SK-N-SH treated with all-trans-retinoic acid at 6 μM for 48 hours (cell line): ENCODE measurements at regions not wholly inside any gene's neighbourhood (a gene's known extent, or its start where the extent isn't known, plus 50 kb on each side); places are given as distances from the start of the nearest gene placed in this dataset.

ENCODE experiments used
- ATAC-seq: fragments of 200-7000 bp; cut with Tn5 transposase; 3 replicates; pipeline ENCODE4 v1.9.1; 2020; ENCODE audit warnings: mild to moderate bottlenecking, moderate library complexity
- ARNTL ChIP-seq: fragments of 450-650 bp; formaldehyde crosslinking; IDR thresholded peaks from 2 replicates; pipeline ENCODE4 v1.5.0; 2020; ENCODE audit warnings: low read depth, mild to moderate bottlenecking, moderate library complexity, borderline replicate concordance
- BACH2 ChIP-seq: fragments of 250-450 bp; sonication (Bioruptor Pico); IDR thresholded peaks from 2 replicates; pipeline ENCODE4 v1.9.0; 2021; ENCODE audit warnings: mild to moderate bottlenecking, borderline replicate concordance
- CREB5 ChIP-seq: fragments of 250-450 bp; sonication (Bioruptor Pico); IDR thresholded peaks from 2 replicates; pipeline ENCODE4 v1.5.1; 2020; ENCODE audit warnings: low read depth, mild to moderate bottlenecking, moderate library complexity
- ESRRG ChIP-seq: fragments of 250-450 bp; sonication (Bioruptor Pico); IDR thresholded peaks from 2 replicates; pipeline ENCODE4 v1.6.1; 2021; ENCODE audit warnings: mild to moderate bottlenecking
- GLIS3 ChIP-seq: fragments of 250-450 bp; sonication (Bioruptor Pico); IDR thresholded peaks from 2 replicates; pipeline ENCODE4 v1.5.0; 2020; ENCODE audit warnings: mild to moderate bottlenecking, moderate library complexity
- ISL1 ChIP-seq: fragments of 250-450 bp; sonication (Bioruptor Pico); IDR thresholded peaks from 2 replicates; pipeline ENCODE4 v2.1.2; 2022; ENCODE audit warnings: mild to moderate bottlenecking, moderate library complexity
- PPARA ChIP-seq: fragments of 250-450 bp; sonication (Bioruptor Pico); IDR thresholded peaks from 2 replicates; pipeline ENCODE4 v1.5.0; 2020; ENCODE audit warnings: mild to moderate bottlenecking, borderline replicate concordance
- RARB ChIP-seq: fragments of 250-450 bp; sonication (Bioruptor Pico); IDR thresholded peaks from 2 replicates; pipeline ENCODE4 v1.8.0; 2021; ENCODE audit warnings: mild to moderate bottlenecking, moderate library complexity
- SNAI2 ChIP-seq: fragments of 250-450 bp; sonication (Bioruptor Pico); IDR thresholded peaks from 2 replicates; pipeline ENCODE4 v1.5.0; 2020; ENCODE audit warnings: mild to moderate bottlenecking, moderate library complexity
- TCF4 ChIP-seq: fragments of 250-450 bp; sonication (Bioruptor Pico); IDR thresholded peaks from 2 replicates; pipeline ENCODE4 v1.8.0; 2021; ENCODE audit warnings: mild to moderate bottlenecking, moderate library complexity, borderline replicate concordance
- TOX ChIP-seq: fragments of 250-450 bp; sonication (Bioruptor Pico); IDR thresholded peaks from 2 replicates; pipeline ENCODE4 v1.8.0; 2021; ENCODE audit warnings: mild to moderate bottlenecking, moderate library complexity, borderline replicate concordance
- TSHZ2 ChIP-seq: fragments of 250-450 bp; sonication (Bioruptor Pico); IDR thresholded peaks from 2 replicates; pipeline ENCODE4 v1.5.0; 2020; ENCODE audit warnings: mild to moderate bottlenecking, moderate library complexity
- ZC3H10 ChIP-seq: fragments of 250-450 bp; sonication (Bioruptor Pico); IDR thresholded peaks from 2 replicates; pipeline ENCODE4 v1.5.1; 2021; ENCODE audit warnings: mild to moderate bottlenecking, moderate library complexity
- ZFP3 ChIP-seq: fragments of 250-450 bp; sonication (Bioruptor Pico); IDR thresholded peaks from 2 replicates; pipeline ENCODE4 v1.5.0; 2020; ENCODE audit warnings: mild to moderate bottlenecking, moderate library complexity
- ZFP30 ChIP-seq: fragments of 450-650 bp; formaldehyde crosslinking; IDR thresholded peaks from 2 replicates; pipeline ENCODE4 v1.5.0; 2022; ENCODE audit warnings: mild to moderate bottlenecking, moderate library complexity
- ZNF565 ChIP-seq: fragments of 450-650 bp; formaldehyde crosslinking; conservative IDR thresholded peaks from 2 replicates; pipeline ENCODE4 v1.5.0; 2020; ENCODE audit warnings: low read depth, mild to moderate bottlenecking, moderate library complexity
- ZNF70 ChIP-seq: fragments of 450-650 bp; formaldehyde crosslinking; IDR thresholded peaks from 2 replicates; pipeline ENCODE4 v1.5.0; 2020; ENCODE audit warnings: mild to moderate bottlenecking, moderate library complexity
- ZNF8 ChIP-seq: fragments of 450-650 bp; formaldehyde crosslinking; IDR thresholded peaks from 2 replicates; pipeline ENCODE4 v1.5.0; 2020; ENCODE audit warnings: mild to moderate bottlenecking, moderate library complexity
- TF ChIP-seq, protein P1 (sequence below): fragments of 250-450 bp; sonication (Bioruptor Pico); IDR thresholded peaks from 2 replicates; pipeline ENCODE4 v1.5.1; 2021; ENCODE audit warnings: mild to moderate bottlenecking, moderate library complexity

DNA sequence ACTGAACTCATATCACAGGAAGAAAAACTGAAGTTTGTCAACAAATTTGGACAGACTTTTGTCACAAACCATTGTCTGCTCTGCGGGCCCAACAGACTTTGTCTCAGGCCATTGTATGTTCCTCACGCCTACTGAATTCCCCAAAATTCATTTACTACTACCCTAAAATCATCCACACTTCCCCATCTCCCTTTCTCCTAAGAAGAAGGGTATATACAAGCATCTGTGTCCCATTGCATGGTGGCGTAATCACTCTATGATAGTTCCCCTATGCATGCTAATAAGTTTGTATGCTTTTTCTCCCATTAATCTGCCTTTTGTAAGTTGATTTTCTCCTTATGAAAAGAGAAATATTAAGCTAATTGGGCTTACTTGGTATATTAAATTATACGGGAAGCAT is 54.9 kb upstream of the ATF3 start:
- no peak for ATAC-seq
- no peak for TF ChIP-seq ARNTL (CRISPR knock-in tag)
- TF ChIP-seq ZC3H10 (CRISPR knock-in tag): no peak
- no peak for TF ChIP-seq ZNF565 (CRISPR knock-in tag)
- TF ChIP-seq CREB5: no peak
- TF ChIP-seq RARB (CRISPR knock-in tag): no peak
- TF ChIP-seq ZNF70 (CRISPR knock-in tag): no peak
- no peak for TF ChIP-seq SNAI2 (CRISPR knock-in tag)
- TF ChIP-seq GLIS3 (CRISPR knock-in tag): no peak
- no peak for TF ChIP-seq ESRRG (CRISPR knock-in tag)

DNA sequence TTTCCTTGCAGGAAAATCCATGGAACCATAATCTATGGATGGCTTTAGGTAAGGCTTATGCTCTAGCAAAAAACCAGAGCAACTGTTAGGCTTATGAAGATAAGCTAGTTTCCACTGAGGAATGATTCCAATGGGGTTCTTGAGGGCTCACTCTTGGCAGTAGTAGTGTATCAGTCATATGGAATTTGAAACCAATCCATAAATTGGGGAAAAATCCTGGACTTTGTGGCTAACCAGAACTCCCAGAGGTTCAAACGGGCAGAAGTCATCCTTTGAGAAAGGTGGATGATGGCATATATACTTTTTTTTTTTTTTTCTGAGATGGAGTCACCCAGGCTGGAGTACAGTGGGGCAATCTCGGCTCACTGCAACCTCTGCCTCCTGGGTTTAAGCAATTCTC is 54.2 kb upstream of the ATF3 start:
- no peak for TF ChIP-seq ZNF565 (CRISPR knock-in tag)
- no peak for TF ChIP-seq ARNTL (CRISPR knock-in tag)
- no peak for TF ChIP-seq PPARA (CRISPR knock-in tag)
- TF ChIP-seq ZNF8 (CRISPR knock-in tag): no peak
- TF ChIP-seq CREB5: no peak
- TF ChIP-seq TCF4 (CRISPR knock-in tag): no peak
- no peak for TF ChIP-seq ZFP3 (CRISPR knock-in tag)
- TF ChIP-seq SNAI2 (CRISPR knock-in tag): no peak
- TF ChIP-seq GLIS3 (CRISPR knock-in tag): no peak
- no peak for TF ChIP-seq ISL1 (CRISPR knock-in tag)
- no peak for TF ChIP-seq ESRRG (CRISPR knock-in tag)
- no peak for TF ChIP-seq ZFP30
- TF ChIP-seq, protein P1, sequence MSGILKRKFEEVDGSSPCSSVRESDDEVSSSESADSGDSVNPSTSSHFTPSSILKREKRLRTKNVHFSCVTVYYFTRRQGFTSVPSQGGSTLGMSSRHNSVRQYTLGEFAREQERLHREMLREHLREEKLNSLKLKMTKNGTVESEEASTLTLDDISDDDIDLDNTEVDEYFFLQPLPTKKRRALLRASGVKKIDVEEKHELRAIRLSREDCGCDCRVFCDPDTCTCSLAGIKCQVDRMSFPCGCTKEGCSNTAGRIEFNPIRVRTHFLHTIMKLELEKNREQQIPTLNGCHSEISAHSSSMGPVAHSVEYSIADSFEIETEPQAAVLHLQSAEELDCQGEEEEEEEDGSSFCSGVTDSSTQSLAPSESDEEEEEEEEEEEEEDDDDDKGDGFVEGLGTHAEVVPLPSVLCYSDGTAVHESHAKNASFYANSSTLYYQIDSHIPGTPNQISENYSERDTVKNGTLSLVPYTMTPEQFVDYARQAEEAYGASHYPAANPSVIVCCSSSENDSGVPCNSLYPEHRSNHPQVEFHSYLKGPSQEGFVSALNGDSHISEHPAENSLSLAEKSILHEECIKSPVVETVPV (CRISPR knock-in tag): no peak
- no peak for TF ChIP-seq RARB (CRISPR knock-in tag)

DNA sequence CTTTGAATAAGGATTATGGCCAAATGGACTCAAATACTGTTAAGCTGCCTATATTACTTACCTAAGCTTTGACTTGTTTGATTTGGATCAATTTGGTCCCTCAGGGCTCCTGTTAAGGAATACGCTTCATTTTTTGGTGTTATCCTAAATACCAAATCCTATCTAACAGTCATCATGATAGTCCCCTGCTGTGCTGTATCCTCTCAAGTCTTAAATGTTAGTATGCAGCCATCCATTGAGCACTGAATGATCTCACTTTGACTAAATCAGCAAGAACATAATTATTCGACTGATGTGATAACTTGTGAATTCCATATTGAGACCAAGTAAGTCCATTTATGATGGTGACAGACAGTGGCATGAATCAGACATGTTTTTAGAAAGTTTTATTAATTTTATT is 53.1 kb upstream of the ATF3 start:
- ATAC-seq: no peak
- TF ChIP-seq ZC3H10 (CRISPR knock-in tag) (no peak), ESRRG (CRISPR knock-in tag) (no peak), ZNF8 (CRISPR knock-in tag) (no peak), GLIS3 (CRISPR knock-in tag) (no peak), ZNF565 (CRISPR knock-in tag) (no peak), TCF4 (CRISPR knock-in tag) (no peak), ZFP3 (CRISPR knock-in tag) (no peak)

More for the DNA sequence above, 54.2 kb upstream of the ATF3 start:
- no peak for ATAC-seq

- ATAC-seq: no peak
- TF ChIP-seq ISL1 (CRISPR knock-in tag) (no peak), ZFP3 (CRISPR knock-in tag) (no peak), ZNF70 (CRISPR knock-in tag) (no peak), ZNF565 (CRISPR knock-in tag) (no peak), TCF4 (CRISPR knock-in tag) (no peak), RARB (CRISPR knock-in tag) (no peak), GLIS3 (CRISPR knock-in tag) (no peak), ZFP30 (no peak), TOX (CRISPR knock-in tag) (no peak), BACH2 (CRISPR knock-in tag) (no peak), ZC3H10 (CRISPR knock-in tag) (no peak), ZNF8 (CRISPR knock-in tag) (no peak), ESRRG (CRISPR knock-in tag) (no peak), PPARA (CRISPR knock-in tag) (no peak), TSHZ2 (no peak)
- TF ChIP-seq, protein P1 (CRISPR knock-in tag): no peak
Observed at GRCh38 chr1:212556822-212557549, 51.6 kb upstream of the ATF3 start.
